ENCODE measurements at regions not wholly inside any gene's neighbourhood (a gene's known extent, or its start where the extent isn't known, plus 50 kb on each side); places are given as distances from the start of the nearest gene placed in this dataset.

- no peak overlapping the region for H3K4me3 ChIP-seq
- no peak overlapping the region for H3K27ac ChIP-seq
- H3K36me3 ChIP-seq = no peaks in the 10 kb centered on the region
- H3K27me3 ChIP-seq (ENCODE audit: low read depth) = no peaks in the 10 kb centered on the region
- ATAC-seq (no peak), DNase-seq (no peak)
- no peaks in the 10 kb centered on the region for H3K9me3 ChIP-seq
- intact Hi-C loops (cut with DNase I) = no loop called here
- TF ChIP-seq, protein P1, sequence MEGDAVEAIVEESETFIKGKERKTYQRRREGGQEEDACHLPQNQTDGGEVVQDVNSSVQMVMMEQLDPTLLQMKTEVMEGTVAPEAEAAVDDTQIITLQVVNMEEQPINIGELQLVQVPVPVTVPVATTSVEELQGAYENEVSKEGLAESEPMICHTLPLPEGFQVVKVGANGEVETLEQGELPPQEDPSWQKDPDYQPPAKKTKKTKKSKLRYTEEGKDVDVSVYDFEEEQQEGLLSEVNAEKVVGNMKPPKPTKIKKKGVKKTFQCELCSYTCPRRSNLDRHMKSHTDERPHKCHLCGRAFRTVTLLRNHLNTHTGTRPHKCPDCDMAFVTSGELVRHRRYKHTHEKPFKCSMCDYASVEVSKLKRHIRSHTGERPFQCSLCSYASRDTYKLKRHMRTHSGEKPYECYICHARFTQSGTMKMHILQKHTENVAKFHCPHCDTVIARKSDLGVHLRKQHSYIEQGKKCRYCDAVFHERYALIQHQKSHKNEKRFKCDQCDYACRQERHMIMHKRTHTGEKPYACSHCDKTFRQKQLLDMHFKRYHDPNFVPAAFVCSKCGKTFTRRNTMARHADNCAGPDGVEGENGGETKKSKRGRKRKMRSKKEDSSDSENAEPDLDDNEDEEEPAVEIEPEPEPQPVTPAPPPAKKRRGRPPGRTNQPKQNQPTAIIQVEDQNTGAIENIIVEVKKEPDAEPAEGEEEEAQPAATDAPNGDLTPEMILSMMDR (IDR thresholded peaks at IDR 0.05) = no peak
- H3K4me1 ChIP-seq = no peaks in the 10 kb centered on the region
Measured at GRCh38 chr1:219042769-219043168, 130.9 kb upstream of the LYPLAL1 start.

DNA sequence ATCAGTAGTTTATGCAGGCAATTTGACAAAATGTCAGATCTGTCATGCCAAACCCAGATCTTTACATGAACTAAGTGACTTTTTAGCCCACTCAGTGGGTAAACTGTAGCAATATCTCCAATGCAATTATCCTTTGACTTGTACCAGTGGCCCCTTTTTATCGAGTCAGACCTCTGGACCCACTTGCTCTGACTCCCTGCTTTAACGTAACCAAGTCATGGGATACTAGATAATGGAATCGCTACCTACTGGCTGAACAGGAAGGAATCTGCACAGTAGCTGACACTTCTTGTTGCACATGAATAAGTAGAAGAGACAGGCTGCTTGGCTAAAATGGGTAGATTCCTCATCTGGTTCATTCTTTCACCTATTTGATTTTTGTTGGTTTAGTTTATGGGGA lies 128.4 kb upstream of the LYPLAL1 start:
- H3K27ac ChIP-seq = no peak overlapping the region
- no peak overlapping the region for H3K4me3 ChIP-seq
- no peak for ATAC-seq
- H3K27me3 ChIP-seq (ENCODE audit: low read depth) = no peaks in the 10 kb centered on the region
- H3K36me3 ChIP-seq = no peaks in the 10 kb centered on the region
- TF ChIP-seq, protein P1 (IDR thresholded peaks at IDR 0.05) = no peak
- intact Hi-C loops (cut with DNase I) = no loop called here
- no peaks in the 10 kb centered on the region for H3K4me1 ChIP-seq
- no peak for DNase-seq
- no peaks in the 10 kb centered on the region for H3K9me3 ChIP-seq

- no peaks in the 10 kb centered on the region for H3K9me3 ChIP-seq
- no peaks in the 10 kb centered on the region for H3K4me1 ChIP-seq
- no peak for DNase-seq
- TF ChIP-seq, protein P1 (IDR thresholded peaks at IDR 0.05) = no peak
- no peak overlapping the region for H3K4me3 ChIP-seq
- intact Hi-C loops (cut with DNase I) = no loop called here
- H3K27me3 ChIP-seq (ENCODE audit: low read depth) = no peaks in the 10 kb centered on the region
- H3K27ac ChIP-seq = no peak overlapping the region
- ATAC-seq = no peak
- no peaks in the 10 kb centered on the region for H3K36me3 ChIP-seq
Measured at GRCh38 chr1:219049501-219049900, 124.2 kb upstream of the LYPLAL1 start.

DNA sequence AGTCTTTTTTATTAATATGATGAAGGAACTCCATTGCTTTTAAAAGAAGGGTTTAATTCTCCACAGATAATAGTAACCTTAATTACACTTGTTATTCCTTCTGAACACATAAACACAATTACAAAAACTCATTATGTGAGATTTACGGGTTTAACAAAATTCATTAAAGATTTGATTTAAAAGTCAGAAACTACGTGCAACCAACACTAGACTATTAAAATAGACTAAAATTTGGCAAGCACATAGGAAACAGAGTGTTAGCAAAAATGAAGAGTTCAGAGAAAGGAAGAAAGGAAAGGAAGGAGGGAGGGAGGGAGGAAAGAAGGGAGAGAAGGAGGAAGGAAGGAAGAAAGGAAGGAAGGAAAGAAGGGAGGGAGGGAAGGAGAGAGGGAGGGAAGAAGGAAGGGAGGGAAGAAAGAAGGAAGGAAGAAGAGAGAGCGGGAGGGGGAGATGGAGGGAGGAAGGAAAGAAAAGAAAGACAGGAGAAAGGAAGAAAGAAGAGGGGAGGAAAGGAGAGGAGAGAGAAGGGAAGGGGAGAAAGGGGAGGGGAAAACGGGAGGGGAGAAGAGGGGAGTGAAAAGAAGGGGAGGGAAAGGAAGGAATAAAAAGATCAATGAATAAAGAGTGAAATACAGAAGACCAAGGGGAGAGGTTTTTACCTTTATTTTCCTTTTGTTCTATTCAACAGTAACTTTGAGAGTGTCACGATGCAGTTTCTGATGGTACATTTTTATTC lies 123.4 kb upstream of the LYPLAL1 start:
- Histone ChIP-seq H3K4me3 (no peak overlapping the region), H3K36me3 (no peaks in the 10 kb centered on the region), H3K4me1 (no peaks in the 10 kb centered on the region), H3K27me3 (ENCODE audit: low read depth) (no peaks in the 10 kb centered on the region), H3K27ac (no peak overlapping the region), H3K9me3 (no peaks in the 10 kb centered on the region)
- DNase-seq (no peak), ATAC-seq (no peak)
- intact Hi-C loops (cut with DNase I) = no loop called here
- TF ChIP-seq, protein P1 (IDR thresholded peaks at IDR 0.05) = no peak

DNA sequence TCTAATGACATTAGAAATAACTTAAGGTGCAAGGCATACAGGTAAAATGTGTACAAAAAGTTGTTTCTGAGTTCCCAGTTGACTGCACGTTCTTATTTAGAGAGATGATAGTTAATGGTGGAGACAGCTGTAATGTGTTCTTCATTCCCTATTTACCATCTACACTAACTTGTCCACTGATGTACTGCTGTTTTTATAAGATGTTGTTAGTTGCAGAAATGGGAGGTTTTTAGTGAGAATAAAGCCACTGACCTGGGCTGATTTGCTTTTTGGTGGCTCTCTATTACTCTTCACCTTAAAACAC lies 122.9 kb upstream of the LYPLAL1 start:
- no peak for DNase-seq
- H3K4me3 ChIP-seq = no peak overlapping the region
- H3K27ac ChIP-seq = no peak overlapping the region
- H3K9me3 ChIP-seq = no peaks in the 10 kb centered on the region
- H3K27me3 ChIP-seq (ENCODE audit: low read depth) = no peaks in the 10 kb centered on the region
- no peaks in the 10 kb centered on the region for H3K36me3 ChIP-seq
- intact Hi-C loops (cut with DNase I) = no loop called here
- no peaks in the 10 kb centered on the region for H3K4me1 ChIP-seq
- TF ChIP-seq, protein P1 (IDR thresholded peaks at IDR 0.05) = no peak
- no peak for ATAC-seq

Data from lower lobe of right lung (tissue), 2 donors.